ENCODE measurements at regions not wholly inside any gene's neighbourhood (a gene's known extent, or its start where the extent isn't known, plus 50 kb on each side); places are given as distances from the start of the nearest gene placed in this dataset.

- TF ChIP-seq JUND (IDR thresholded peaks at IDR 0.05): no peak
- no peak for TF ChIP-seq RAD21 (IDR thresholded peaks at IDR 0.05)
- TF ChIP-seq TAF1 (conservative IDR thresholded peaks at IDR 0.05): no peak
- no peak for TF ChIP-seq CTCF (IDR thresholded peaks at IDR 0.05; ENCODE audit: low read depth, low read length, missing input control)
- TF ChIP-seq MAX (IDR thresholded peaks at IDR 0.05): no peak
- no peak for TF ChIP-seq ATF3 (IDR thresholded peaks at IDR 0.05)
- TF ChIP-seq EGR1 (IDR thresholded peaks at IDR 0.05; ENCODE audit: low read depth in 2 of 2): no peak
- no peak for TF ChIP-seq ZBTB33 (IDR thresholded peaks at IDR 0.05)
- TF ChIP-seq REST (IDR thresholded peaks at IDR 0.05): no peak
- no peak for TF ChIP-seq GABPA (IDR thresholded peaks at IDR 0.05 in 1 of 2, conservative IDR thresholded peaks at IDR 0.05 in 1 of 2)
- no peak for TF ChIP-seq HNF4A (conservative IDR thresholded peaks at IDR 0.05)
- TF ChIP-seq RXRA (IDR thresholded peaks at IDR 0.05): no peak
These were observed 196.9 kb upstream of the ZNF184 start for GRCh38 chr6:27669624-27670301.
